Middle frontal gyrus (tissue), 1 donor: ENCODE measurements at regions not wholly inside any gene's neighbourhood (a gene's known extent, or its start where the extent isn't known, plus 50 kb on each side); places are given as distances from the start of the nearest gene placed in this dataset.
"Not testable (repeated sequence)": the region's sequence is repeated elsewhere in the genome, so short reads cannot be mapped to it uniquely, and the experiment has no call there.

Experiments
- DNase-seq: peaks from one replicate; pipeline ENCODE4 v3.0.0-alpha.2; 2015; ENCODE audit warnings: low spot score; ENCODE audit errors: extremely low spot score

DNA sequence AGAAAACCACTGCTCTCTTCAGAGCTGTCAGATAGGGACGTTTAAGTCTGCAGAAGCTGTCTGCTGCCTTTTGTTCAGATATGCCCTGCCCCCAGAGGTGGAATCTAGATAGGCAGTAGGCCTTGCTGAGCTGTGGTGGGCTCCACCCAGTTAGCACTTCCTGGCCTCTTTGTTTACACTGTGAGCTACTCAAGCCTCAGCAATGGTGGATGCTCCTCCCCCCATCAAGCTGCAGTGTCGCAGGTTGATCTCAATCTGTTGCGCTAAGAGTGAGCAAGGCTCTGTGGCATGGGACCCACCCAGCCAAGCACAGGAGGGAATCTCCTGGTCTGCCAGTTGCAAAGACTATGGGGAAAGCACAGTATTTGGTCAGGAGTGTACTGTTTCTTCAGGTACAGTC lies 59.2 kb upstream of the ZNF641 start:
- not testable (repeated sequence) for DNase-seq

DNA sequence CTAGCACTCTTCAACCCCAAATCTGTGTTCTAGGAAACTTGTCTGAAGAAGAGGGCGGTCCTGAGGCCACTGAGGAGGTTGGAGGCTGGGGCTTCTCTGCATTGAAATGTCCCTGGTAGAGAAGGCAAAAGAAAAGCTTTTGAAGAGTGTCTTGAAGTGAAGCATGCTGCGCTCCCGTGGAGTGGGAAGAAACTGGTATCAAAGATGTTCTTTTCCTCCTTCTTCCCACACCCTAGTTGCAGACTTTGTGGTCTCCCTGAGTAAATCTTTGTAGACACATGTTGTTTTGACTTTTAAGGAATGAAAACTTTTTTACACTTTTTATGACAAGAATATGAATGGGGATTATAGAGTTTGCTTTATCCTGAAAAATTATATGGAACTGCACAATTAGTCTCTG lies 59.0 kb upstream of the ANP32D start:
- no peak for DNase-seq

- DNase-seq = peak; percentile 67
Observed at GRCh38 chr12:48414021-48414420, 58.3 kb upstream of the ANP32D start.

GRCh38 chr12:48419116-48419935 lies 53.0 kb upstream of the ANP32D start:
- DNase-seq = no peak

- DNase-seq = no peak
Observed at GRCh38 chr12:48420039-48420775, 52.2 kb upstream of the ANP32D start.

DNA sequence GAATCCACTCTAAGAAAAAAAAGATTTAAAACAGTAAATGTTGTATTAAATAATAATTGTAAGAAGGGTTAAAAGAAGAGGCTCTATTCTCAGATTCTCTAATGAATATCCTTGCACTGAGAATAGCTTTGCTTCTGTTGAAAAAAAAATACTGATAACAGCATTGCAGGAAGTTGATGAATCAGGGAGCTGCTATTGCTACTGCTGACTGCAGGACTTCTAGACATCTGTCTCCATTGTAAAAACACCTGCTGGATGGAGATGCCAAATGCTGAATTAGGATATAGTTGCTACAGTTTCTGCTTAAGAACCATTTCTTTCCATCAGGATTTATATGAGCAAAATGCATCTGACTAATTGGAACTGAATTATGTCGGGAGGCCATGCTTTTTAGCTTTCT lies 50.3 kb upstream of the ANP32D start:
- DNase-seq = no peak
